Neural crest cell (in vitro differentiated cells): ENCODE measurements at regions not wholly inside any gene's neighbourhood (a gene's known extent, or its start where the extent isn't known, plus 50 kb on each side); places are given as distances from the start of the nearest gene placed in this dataset.

Source experiments
- DNase-seq: peaks from one replicate; pipeline ENCODE4 v3.0.0; 2021; ENCODE audit warnings: low read depth, mixed read lengths, low spot score
- H3K27ac Mint-ChIP-seq: one replicate; pipeline ENCODE4 v1.8.0; 2021; ENCODE audit warnings: mild to moderate bottlenecking, mixed read lengths; ENCODE audit not compliant: unreplicated experiment
- H3K27me3 Mint-ChIP-seq: 2 replicates; pipeline ENCODE4 v1.8.0; 2021; ENCODE audit warnings: low read depth, mild to moderate bottlenecking, mixed read lengths
- H3K36me3 Mint-ChIP-seq: 2 replicates; pipeline ENCODE4 v1.8.0; 2021; ENCODE audit warnings: low read depth, mild to moderate bottlenecking, mixed read lengths
- H3K4me1 Mint-ChIP-seq: 2 replicates; pipeline ENCODE4 v1.8.0; 2021; ENCODE audit warnings: mixed read lengths
- H3K4me3 Mint-ChIP-seq: one replicate; pipeline ENCODE4 v1.8.0; 2021; ENCODE audit warnings: mild to moderate bottlenecking, mixed read lengths
- H3K9me3 Mint-ChIP-seq: 2 replicates; pipeline ENCODE4 v1.8.0; 2021; ENCODE audit warnings: mixed read lengths
- CTCF ChIP-seq: fragments of 200-600 bp; sonication (generic); conservative IDR thresholded peaks from 2 replicates; pipeline ENCODE4 v1.5.0; 2021; ENCODE audit warnings: antibody characterized with exemption, mild to moderate bottlenecking

DNA sequence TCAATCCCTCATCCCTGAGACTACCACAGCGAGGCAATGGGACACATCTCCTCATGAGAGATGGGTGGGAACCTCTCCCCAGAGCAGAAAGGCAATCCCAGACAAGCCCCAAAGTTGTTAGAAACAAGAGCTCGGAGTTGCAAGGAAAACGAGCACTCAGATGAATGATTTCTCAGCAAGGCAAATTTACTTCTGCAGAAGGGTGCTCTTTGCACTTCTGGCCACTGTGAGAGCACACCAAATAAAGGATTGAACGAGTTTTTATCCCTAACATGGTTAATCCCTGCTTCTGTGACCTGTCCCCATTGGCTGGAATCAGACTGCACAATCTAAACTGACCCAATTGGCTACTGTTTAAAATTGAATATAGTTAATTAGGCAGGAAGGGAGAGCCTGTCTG, 339.1 kb upstream of the POU1F1 start:
- Mint-ChIP-seq H3K36me3 (no peaks in the 10 kb centered on the region), H3K27me3 (no peaks in the 10 kb centered on the region), H3K9me3 (peaks cover 19% of the 10 kb centered on the region), H3K4me3 (no peak overlapping the region), H3K4me1 (no peaks in the 10 kb centered on the region), H3K27ac (no peak overlapping the region)
- DNase-seq = no peak
- TF ChIP-seq CTCF = no peak

DNA sequence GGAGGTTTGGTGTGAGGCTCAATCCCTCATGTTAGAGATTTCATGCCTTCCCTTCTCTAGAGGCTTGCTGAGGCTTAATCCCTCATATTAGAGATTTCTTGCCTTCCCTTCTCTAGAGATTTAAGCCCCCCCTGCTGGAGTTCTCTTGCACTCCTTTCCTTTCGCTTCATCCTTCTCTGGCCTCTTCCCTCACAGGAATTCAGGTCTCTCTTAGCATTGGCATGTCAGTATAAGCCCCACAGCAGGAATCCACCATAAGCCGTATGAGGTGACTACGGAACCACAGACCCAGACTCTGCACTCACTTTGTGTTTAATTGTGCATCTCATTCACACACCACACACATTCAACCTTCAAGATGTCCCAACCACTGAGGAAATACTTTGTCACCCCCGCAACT, 338.6 kb upstream of the POU1F1 start:
- no peak overlapping the region for H3K4me3 Mint-ChIP-seq
- no peaks in the 10 kb centered on the region for H3K27me3 Mint-ChIP-seq
- TF ChIP-seq CTCF = no peak

GRCh38 chr3:87607234-87607633, 330.9 kb upstream of the POU1F1 start:
- DNase-seq = no peak
- H3K36me3 Mint-ChIP-seq = no peaks in the 10 kb centered on the region
- no peak overlapping the region for H3K27ac Mint-ChIP-seq
- no peaks in the 10 kb centered on the region for H3K4me1 Mint-ChIP-seq
- no peaks in the 10 kb centered on the region for H3K27me3 Mint-ChIP-seq
- H3K4me3 Mint-ChIP-seq = no peak overlapping the region
- TF ChIP-seq CTCF = no peak
- peaks cover 7% of the 10 kb centered on the region for H3K9me3 Mint-ChIP-seq

More for the DNA sequence above, 338.6 kb upstream of the POU1F1 start:
- no peaks in the 10 kb centered on the region for H3K36me3 Mint-ChIP-seq
- H3K9me3 Mint-ChIP-seq = peaks cover 19% of the 10 kb centered on the region
- H3K27ac Mint-ChIP-seq = no peak overlapping the region
- no peak for DNase-seq
- no peaks in the 10 kb centered on the region for H3K4me1 Mint-ChIP-seq

GRCh38 chr3:87595798-87596197, 319.4 kb upstream of the POU1F1 start:
- TF ChIP-seq CTCF = no peak
- Mint-ChIP-seq H3K27me3 (no peaks in the 10 kb centered on the region), H3K4me1 (no peaks in the 10 kb centered on the region), H3K4me3 (no peak overlapping the region), H3K27ac (no peak overlapping the region), H3K36me3 (no peaks in the 10 kb centered on the region), H3K9me3 (peaks cover 21% of the 10 kb centered on the region)
- no peak for DNase-seq

- no peaks in the 10 kb centered on the region for H3K36me3 Mint-ChIP-seq
- H3K4me3 Mint-ChIP-seq = no peak overlapping the region
- H3K4me1 Mint-ChIP-seq = no peaks in the 10 kb centered on the region
- H3K27ac Mint-ChIP-seq = no peak overlapping the region
- no peak for TF ChIP-seq CTCF
- DNase-seq = no peak
- no peaks in the 10 kb centered on the region for H3K9me3 Mint-ChIP-seq
- no peaks in the 10 kb centered on the region for H3K27me3 Mint-ChIP-seq
Measured at GRCh38 chr3:87581240-87581639, 304.9 kb upstream of the POU1F1 start.

- no peak for DNase-seq
- Mint-ChIP-seq H3K36me3 (no peaks in the 10 kb centered on the region), H3K9me3 (no peaks in the 10 kb centered on the region), H3K27me3 (no peaks in the 10 kb centered on the region), H3K4me3 (no peak overlapping the region), H3K4me1 (no peaks in the 10 kb centered on the region), H3K27ac (peak overlapping the region; percentile 21)
- no peak for TF ChIP-seq CTCF
Measured at GRCh38 chr3:87576752-87577151, 300.4 kb upstream of the POU1F1 start.
